ENCODE measurements at regions not wholly inside any gene's neighbourhood (a gene's known extent, or its start where the extent isn't known, plus 50 kb on each side); places are given as distances from the start of the nearest gene placed in this dataset.

DNA sequence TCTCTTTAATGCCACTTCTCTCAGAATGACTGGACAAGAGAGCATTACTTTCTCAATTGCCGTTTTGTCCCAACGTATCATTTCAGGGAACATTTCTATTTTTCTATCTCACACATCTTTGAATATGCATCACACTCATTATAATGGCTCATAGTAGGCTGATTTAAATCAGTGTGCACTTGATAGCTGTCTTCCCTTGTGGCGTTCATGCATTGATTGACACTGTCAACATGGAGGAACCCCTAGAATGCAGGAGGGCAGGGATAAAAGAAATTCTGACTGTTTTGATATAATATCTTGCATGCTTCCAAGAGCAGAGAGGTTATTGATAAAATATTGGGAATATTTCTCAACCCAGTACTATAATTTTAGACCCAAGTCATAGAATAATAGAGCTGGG, 1528.9 kb upstream of the FLRT2 start:
- Histone ChIP-seq H3K27ac (ENCODE audit: low read depth in 1 of 2, low read length in 2 of 2) (no peak overlapping the region), H3K4me1 (ENCODE audit: insufficient read depth, low read length) (no peaks in the 10 kb centered on the region), H3K9me3 (ENCODE audit: control insufficient read depth in 1 of 2, insufficient read depth in 1 of 2, low read length in 2 of 2) (peaks cover 0 to 5% of the 10 kb centered on the region in 2 experiments), H3K4me3 (ENCODE audit: low read length) (no peak overlapping the region), H3K27me3 (ENCODE audit: control insufficient read depth in 1 of 2, insufficient read depth in 2 of 2, low read length in 2 of 2) (no peaks in the 10 kb centered on the region), H3K36me3 (ENCODE audit: insufficient read depth, low read length) (no peaks in the 10 kb centered on the region)
- CTCF ChIA-PET, result no interaction called here
- DNase-seq (no peak), ATAC-seq (ENCODE audit: poor library complexity) (no peak)
- H3K4me3 Mint-ChIP-seq, result no peak overlapping the region
- H3K9me3 Mint-ChIP-seq, result peaks cover 9% of the 10 kb centered on the region
- no peaks in the 10 kb centered on the region for H3K36me3 Mint-ChIP-seq (ENCODE audit: low read depth)
- no peak overlapping the region for H3K27ac Mint-ChIP-seq
- intact Hi-C loops (cut with DNase I, micrococcal nuclease), result no loop called here
- no peaks in the 10 kb centered on the region for H3K4me1 Mint-ChIP-seq (ENCODE audit: low read depth)
- POLR2A ChIA-PET, result no interaction called here
- no peaks in the 10 kb centered on the region for H3K27me3 Mint-ChIP-seq
- TF ChIP-seq, protein P1, sequence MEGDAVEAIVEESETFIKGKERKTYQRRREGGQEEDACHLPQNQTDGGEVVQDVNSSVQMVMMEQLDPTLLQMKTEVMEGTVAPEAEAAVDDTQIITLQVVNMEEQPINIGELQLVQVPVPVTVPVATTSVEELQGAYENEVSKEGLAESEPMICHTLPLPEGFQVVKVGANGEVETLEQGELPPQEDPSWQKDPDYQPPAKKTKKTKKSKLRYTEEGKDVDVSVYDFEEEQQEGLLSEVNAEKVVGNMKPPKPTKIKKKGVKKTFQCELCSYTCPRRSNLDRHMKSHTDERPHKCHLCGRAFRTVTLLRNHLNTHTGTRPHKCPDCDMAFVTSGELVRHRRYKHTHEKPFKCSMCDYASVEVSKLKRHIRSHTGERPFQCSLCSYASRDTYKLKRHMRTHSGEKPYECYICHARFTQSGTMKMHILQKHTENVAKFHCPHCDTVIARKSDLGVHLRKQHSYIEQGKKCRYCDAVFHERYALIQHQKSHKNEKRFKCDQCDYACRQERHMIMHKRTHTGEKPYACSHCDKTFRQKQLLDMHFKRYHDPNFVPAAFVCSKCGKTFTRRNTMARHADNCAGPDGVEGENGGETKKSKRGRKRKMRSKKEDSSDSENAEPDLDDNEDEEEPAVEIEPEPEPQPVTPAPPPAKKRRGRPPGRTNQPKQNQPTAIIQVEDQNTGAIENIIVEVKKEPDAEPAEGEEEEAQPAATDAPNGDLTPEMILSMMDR (IDR thresholded peaks at IDR 0.05), result no peak

DNA sequence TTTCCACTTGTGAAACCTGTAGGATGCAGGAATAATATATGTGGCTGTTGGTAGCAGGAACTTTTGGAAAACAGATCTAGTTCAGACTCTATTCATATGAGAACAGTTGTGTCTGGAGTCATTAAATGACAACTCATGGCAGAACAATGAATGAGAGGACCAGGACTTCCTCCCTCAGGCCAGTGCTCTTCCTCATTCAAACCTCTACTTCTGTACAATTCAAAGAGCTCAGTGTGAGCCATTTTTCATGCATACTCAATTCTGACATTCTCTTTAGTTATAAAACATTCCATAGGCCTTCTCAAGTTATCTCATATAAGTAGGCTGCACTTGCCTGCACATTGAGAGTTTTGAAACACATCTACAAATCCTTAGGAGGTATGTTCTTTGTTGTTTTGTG, 1526.6 kb upstream of the FLRT2 start:
- no peaks in the 10 kb centered on the region for H3K4me1 ChIP-seq (ENCODE audit: insufficient read depth, low read length)
- Mint-ChIP-seq H3K27ac (no peak overlapping the region), H3K9me3 (peaks cover 9% of the 10 kb centered on the region), H3K4me1 (ENCODE audit: low read depth) (no peaks in the 10 kb centered on the region), H3K27me3 (no peaks in the 10 kb centered on the region), H3K4me3 (no peak overlapping the region), H3K36me3 (ENCODE audit: low read depth) (no peaks in the 10 kb centered on the region)
- no peak overlapping the region for H3K27ac ChIP-seq (ENCODE audit: low read depth in 1 of 2, low read length in 2 of 2)
- CTCF ChIA-PET, result no interaction called here
- H3K9me3 ChIP-seq (ENCODE audit: control insufficient read depth in 1 of 2, insufficient read depth in 1 of 2, low read length in 2 of 2), result peaks cover 0 to 5% of the 10 kb centered on the region in 2 experiments
- no peak overlapping the region for H3K4me3 ChIP-seq (ENCODE audit: low read length)
- ATAC-seq (ENCODE audit: poor library complexity), result no peak
- TF ChIP-seq, protein P1 (IDR thresholded peaks at IDR 0.05), result no peak
- no peaks in the 10 kb centered on the region for H3K27me3 ChIP-seq (ENCODE audit: control insufficient read depth in 1 of 2, insufficient read depth in 2 of 2, low read length in 2 of 2)
- DNase-seq, result no peak
- H3K36me3 ChIP-seq (ENCODE audit: insufficient read depth, low read length), result no peaks in the 10 kb centered on the region
- POLR2A ChIA-PET, result no interaction called here
- intact Hi-C loops (cut with DNase I, micrococcal nuclease), result no loop called here

DNA sequence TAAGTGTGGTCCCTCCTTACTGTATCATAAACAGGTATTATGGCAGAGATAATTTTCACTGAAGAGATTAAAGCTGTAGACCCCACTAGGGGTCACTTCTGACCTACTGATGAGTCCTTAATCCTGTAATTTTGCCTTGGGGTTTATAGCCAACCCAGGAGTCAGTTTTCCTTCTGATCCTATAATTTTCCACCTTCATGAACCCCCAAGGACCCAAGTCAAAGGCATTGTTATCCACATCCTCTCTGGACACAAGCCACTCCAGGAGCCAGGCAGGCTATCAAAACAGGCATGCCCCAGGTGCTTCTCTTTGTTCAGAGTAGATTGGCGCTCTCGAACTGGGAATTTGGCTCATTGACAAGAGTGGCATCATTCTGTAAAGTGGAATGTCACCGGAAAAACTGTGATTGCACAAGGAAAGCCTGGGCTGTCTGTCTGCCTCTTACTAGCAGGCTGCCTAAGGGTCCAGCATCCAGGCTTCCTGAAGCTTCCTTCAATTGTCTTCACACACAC, 1523.2 kb upstream of the FLRT2 start:
- ATAC-seq (ENCODE audit: poor library complexity) (no peak), DNase-seq (no peak)
- Histone ChIP-seq H3K36me3 (ENCODE audit: insufficient read depth, low read length) (no peaks in the 10 kb centered on the region), H3K9me3 (ENCODE audit: control insufficient read depth in 1 of 2, insufficient read depth in 1 of 2, low read length in 2 of 2) (no peaks in the 10 kb centered on the region), H3K4me3 (ENCODE audit: low read length) (no peak overlapping the region), H3K4me1 (ENCODE audit: insufficient read depth, low read length) (no peaks in the 10 kb centered on the region), H3K27ac (ENCODE audit: low read depth in 1 of 2, low read length in 2 of 2) (no peak overlapping the region), H3K27me3 (ENCODE audit: control insufficient read depth in 1 of 2, insufficient read depth in 2 of 2, low read length in 2 of 2) (no peaks in the 10 kb centered on the region)
- POLR2A ChIA-PET, result no interaction called here
- intact Hi-C loops (cut with DNase I, micrococcal nuclease), result no loop called here
- Mint-ChIP-seq H3K4me1 (ENCODE audit: low read depth) (no peaks in the 10 kb centered on the region), H3K4me3 (no peak overlapping the region), H3K27ac (no peak overlapping the region), H3K27me3 (no peaks in the 10 kb centered on the region), H3K9me3 (peaks cover 12% of the 10 kb centered on the region), H3K36me3 (ENCODE audit: low read depth) (no peaks in the 10 kb centered on the region)
- TF ChIP-seq, protein P1 (IDR thresholded peaks at IDR 0.05), result no peak
- CTCF ChIA-PET, result no interaction called here

Measured in CD4-positive, alpha-beta T cell (primary cell).